ENCODE measurements at regions not wholly inside any gene's neighbourhood (a gene's known extent, or its start where the extent isn't known, plus 50 kb on each side); places are given as distances from the start of the nearest gene placed in this dataset.
A peak's percentile ranks its signal among the peaks of the same experiment; 100 is the strongest.
"Not testable (repeated sequence)": the region's sequence is repeated elsewhere in the genome, so short reads cannot be mapped to it uniquely, and the experiment has no call there.

- no peak for DNase-seq
These were observed 50.9 kb upstream of the OLIG3 start for GRCh38 chr6:137545073-137545472.

GRCh38 chr6:137547186-137547585, 53.0 kb upstream of the OLIG3 start:
- no peak for DNase-seq

- DNase-seq: no peak
These were observed 53.4 kb upstream of the OLIG3 start for GRCh38 chr6:137547601-137548000.

GRCh38 chr6:137549106-137549505, 54.9 kb upstream of the OLIG3 start:
- no peak for DNase-seq

GRCh38 chr6:137550535-137550934, 56.3 kb upstream of the OLIG3 start:
- DNase-seq: peak; percentile 28 to 79

DNA sequence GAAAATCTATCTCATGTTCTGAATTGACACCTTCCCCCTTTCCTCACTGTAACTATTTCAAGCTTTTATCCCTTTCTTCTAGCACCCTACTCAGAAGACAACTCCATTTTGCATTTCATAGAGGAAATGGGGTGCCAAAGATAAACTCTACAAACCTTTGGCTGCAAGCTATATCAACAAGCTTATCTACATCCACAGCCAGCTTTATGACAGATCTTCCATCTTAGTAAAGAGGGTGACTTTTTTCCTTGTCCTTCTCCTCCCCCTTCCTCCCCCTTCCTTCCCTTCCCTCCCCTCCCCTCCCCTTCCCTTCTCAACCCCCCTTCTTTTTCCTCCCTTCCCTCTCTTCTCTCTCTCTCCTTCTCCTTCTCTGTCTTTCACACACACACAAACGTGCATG, 58.0 kb upstream of the OLIG3 start:
- DNase-seq: no peak

DNA sequence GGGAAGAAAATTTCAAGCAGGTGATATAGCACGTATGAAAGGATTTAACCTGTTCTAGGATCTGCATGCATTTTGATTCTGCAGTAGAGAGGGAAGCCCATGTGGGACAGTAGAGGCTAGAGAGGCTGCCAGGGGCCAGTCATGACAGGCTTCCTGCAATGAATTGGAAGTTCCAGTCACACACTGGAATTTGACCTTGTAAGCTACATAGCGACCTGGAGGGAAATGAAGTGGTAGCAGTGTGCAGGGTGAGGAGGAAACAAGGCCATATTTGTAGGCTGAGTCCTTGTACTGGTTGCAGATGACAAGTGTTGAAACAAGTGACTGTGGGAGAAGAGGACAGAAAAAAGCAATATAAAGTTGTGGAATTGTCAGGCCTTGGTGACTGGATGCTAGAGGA, 58.6 kb upstream of the OLIG3 start:
- no peak for DNase-seq

- DNase-seq: not testable (repeated sequence)
These were observed 65.5 kb upstream of the OLIG3 start for GRCh38 chr6:137559521-137560183.

DNA sequence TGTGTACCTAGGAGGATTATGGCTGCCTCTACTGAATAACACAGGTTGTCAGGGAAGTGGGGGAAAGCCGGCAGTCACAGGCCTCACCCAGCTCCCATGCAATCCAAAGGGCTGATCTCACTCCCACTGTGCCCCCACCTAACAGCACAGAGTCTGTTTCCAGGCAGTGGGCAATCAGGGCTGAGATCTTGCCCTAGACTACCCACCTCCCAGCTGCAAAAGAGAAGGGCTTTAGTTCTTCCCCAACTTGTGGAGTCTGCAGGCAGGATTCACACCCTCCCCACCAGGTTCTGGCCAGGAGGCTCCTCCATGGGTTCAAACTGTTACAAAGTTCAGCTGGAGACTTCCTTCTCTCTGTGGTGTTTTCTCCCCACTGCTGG, 66.0 kb upstream of the OLIG3 start:
- DNase-seq: no peak

- DNase-seq: no peak
These were observed 73.9 kb upstream of the OLIG3 start for GRCh38 chr6:137568067-137568466.

DNA sequence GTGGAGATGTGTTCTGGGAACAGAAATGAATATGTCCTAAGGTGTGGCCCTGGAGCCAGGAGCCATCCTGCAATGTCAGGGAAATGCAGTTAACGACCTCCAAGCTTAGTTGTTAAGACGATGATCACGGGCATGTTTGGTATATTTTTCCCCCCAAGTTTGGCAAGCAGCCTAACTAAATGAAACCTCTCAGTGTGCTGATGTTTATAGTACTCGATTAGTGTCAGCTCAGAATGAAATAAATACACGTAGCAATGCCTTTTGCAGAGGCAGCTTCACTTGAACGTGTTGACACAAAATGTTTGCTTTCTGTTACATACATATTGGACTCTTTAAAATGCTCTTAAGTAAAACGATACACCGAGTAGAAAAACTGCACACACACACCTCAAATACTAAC, 76.2 kb upstream of the OLIG3 start:
- peak; percentile 80 to 96 for DNase-seq

DNA sequence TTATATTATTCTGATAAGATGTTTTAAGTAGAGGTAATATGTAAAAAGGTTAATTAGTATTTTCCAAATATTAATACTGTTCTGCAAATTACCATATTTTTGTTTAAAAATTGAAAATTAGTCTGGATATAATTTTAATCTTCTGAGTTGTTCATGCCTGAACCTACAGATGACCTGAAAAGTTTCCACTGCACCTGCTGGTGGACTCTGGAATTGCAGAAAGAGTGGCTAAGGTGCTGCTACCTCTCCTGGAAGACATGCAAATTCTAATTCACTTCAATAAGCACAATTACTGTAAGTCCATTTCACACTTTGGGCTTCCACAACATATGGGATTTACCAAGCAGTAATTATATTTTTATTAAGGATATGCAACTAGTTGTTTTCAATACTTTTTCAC, 77.7 kb upstream of the OLIG3 start:
- DNase-seq: peak in 1 of 2 experiments; percentile 17

- no peak for DNase-seq
These were observed 79.5 kb upstream of the OLIG3 start for GRCh38 chr6:137573739-137574138.

- DNase-seq: no peak
These were observed 85.4 kb upstream of the OLIG3 start for GRCh38 chr6:137579612-137580011.

- DNase-seq: no peak
These were observed 87.0 kb upstream of the OLIG3 start for GRCh38 chr6:137581019-137581707.

DNA sequence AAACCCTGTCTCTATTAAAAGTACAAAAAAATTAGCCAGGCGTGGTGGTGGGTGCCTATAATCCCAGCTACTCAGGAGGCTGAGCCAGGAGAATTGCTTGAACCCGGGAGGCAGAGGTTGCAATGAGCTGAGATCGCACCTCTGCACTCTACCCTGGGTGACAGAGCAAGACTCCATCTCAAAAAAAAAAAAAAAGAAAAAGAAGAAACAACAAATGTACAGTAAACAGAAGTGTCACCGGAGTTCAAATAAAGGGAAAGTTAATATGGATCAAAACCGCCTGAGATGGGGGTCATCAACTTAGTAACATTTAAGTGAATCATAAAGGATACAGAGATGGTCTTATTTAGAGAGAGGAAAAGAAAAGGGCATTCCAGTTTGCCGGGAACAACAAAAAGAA, 89.3 kb upstream of the OLIG3 start:
- DNase-seq: not testable (repeated sequence)

DNA sequence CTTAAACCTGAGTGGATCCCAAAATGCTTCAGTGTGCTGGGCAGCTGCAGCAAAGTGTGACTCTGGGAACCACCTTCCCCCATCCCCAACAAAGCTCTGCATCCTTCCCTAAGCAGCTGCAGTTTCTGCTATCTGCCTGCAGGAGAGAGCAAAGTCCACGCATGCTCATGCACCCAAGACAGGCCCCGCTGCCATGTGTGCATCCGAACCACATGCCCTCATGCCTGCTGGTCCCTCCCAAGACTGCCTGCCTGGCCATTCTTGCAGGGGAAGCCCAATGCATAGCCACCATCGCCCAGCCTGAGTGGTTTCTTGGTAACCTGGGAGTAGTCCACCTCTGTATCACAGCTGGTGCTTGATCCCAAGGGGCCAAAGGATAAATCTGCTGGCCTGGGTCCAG, 94.3 kb upstream of the OLIG3 start:
- no peak for DNase-seq

GRCh38 chr6:137589067-137589848, 95.1 kb upstream of the OLIG3 start:
- peak in 1 of 2 experiments; percentile 2 for DNase-seq

GRCh38 chr6:137590684-137591083, 96.5 kb upstream of the OLIG3 start:
- no peak for DNase-seq

DNA sequence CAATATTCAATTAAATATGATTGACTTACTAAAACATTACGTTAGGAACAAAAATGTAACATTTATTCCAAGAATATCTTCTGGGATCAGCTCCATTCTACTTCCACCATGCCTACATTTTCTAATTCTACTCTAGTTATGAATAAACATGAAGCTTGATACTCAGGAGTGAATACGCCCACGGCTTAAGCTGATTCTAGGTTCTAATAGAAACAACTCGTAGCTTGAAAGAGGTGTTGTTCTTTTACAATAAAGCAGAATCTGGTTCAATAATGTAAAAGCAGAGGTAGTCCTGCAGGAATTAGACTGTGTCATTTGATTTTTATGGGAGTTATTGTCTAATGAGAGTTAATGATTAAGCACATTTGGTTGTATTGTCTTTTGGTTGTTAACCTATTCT, 107.3 kb upstream of the OLIG3 start:
- no peak for DNase-seq

GRCh38 chr6:137602313-137603197, 108.4 kb upstream of the OLIG3 start:
- DNase-seq: no peak

- DNase-seq: no peak
These were observed 116.5 kb upstream of the OLIG3 start for GRCh38 chr6:137610702-137611101.

DNA sequence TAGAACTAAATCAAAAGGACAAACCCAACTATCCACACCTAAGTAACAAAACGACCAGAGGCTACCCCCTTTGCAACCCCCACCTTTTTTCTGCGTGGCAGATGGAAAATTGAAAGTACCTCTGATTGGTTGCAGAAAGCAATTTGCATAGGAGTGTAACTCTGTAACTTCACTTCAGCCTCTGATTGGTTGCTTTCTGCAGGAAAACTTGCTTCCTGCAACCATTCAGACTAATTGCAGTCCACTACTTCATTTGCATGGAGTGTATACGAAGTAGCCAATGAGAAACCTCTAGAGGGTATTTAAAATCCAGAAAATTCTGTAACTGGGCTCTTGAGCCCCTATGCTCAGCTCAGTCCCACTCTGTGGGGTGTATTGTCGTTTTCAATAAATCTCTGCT, 129.1 kb upstream of the OLIG3 start:
- DNase-seq: no peak

All from NCI-H2081 (cell line).